ENCODE measurements at regions not wholly inside any gene's neighbourhood (a gene's known extent, or its start where the extent isn't known, plus 50 kb on each side); places are given as distances from the start of the nearest gene placed in this dataset.
"Not testable (repeated sequence)": the region's sequence is repeated elsewhere in the genome, so short reads cannot be mapped to it uniquely, and the experiment has no call there.

- Histone ChIP-seq H3K36me3 (no peaks in the 10 kb centered on the region), H3K27ac (peak overlapping the region in 2 of 4 donors; percentile 12 to 44), H3K9me3 (no peaks in the 10 kb centered on the region), H3K4me3 (no peak overlapping the region), H3K27me3 (peaks cover 0 to 18% (median 9%) of the 10 kb centered on the region in 3 donors), H3K4me1 (peaks cover 0 to 4% of the 10 kb centered on the region in 2 donors)
- no peak for DNase-seq
- TF ChIP-seq CTCF (IDR thresholded peaks at IDR 0.05 in 4 of 5, conservative IDR thresholded peaks at IDR 0.05 in 1 of 5), result no peak
- in situ Hi-C loops (cut with MboI; ENCODE audit: low sequenced_read_pairs in 4 of 4), result no loop called here
- no peak for ATAC-seq
- intact Hi-C loops (cut with DNase I; ENCODE audit: low total_unique reads), result no loop called here
These were observed 449.6 kb downstream of the MIAT start for GRCh38 chr22:27106985-27107384.

GRCh38 chr22:27107386-27107785 lies 450.0 kb downstream of the MIAT start:
- Histone ChIP-seq H3K27ac (peak overlapping the region in 3 of 4 donors; percentile 5 to 12 (median 9)), H3K4me3 (no peak overlapping the region), H3K9me3 (no peaks in the 10 kb centered on the region), H3K36me3 (no peaks in the 10 kb centered on the region), H3K27me3 (peaks cover 0 to 20% (median 9%) of the 10 kb centered on the region in 3 donors), H3K4me1 (peaks cover 0 to 4% of the 10 kb centered on the region in 2 donors)
- ATAC-seq, result no peak
- no peak for DNase-seq
- in situ Hi-C loops (cut with MboI; ENCODE audit: low sequenced_read_pairs in 4 of 4), result no loop called here
- TF ChIP-seq POLR2A (IDR thresholded peaks at IDR 0.05), result no peak
- TF ChIP-seq CTCF (IDR thresholded peaks at IDR 0.05 in 4 of 5, conservative IDR thresholded peaks at IDR 0.05 in 1 of 5), result no peak
- intact Hi-C loops (cut with DNase I; ENCODE audit: low total_unique reads), result no loop called here

- Histone ChIP-seq H3K27me3 (peaks cover 0 to 20% (median 9%) of the 10 kb centered on the region in 3 donors), H3K4me3 (no peak overlapping the region), H3K36me3 (no peaks in the 10 kb centered on the region), H3K4me1 (peaks cover 0 to 4% of the 10 kb centered on the region in 2 donors), H3K9me3 (no peaks in the 10 kb centered on the region), H3K27ac (peak overlapping the region in 3 of 4 donors; percentile 5 to 31 (median 9))
- DNase-seq, result peak; percentile 14 to 61
- in situ Hi-C loops (cut with MboI; ENCODE audit: low sequenced_read_pairs in 4 of 4) (no loop called here), intact Hi-C loops (cut with DNase I; ENCODE audit: low total_unique reads) (no loop called here)
- TF ChIP-seq CTCF (IDR thresholded peaks at IDR 0.05 in 4 of 5, conservative IDR thresholded peaks at IDR 0.05 in 1 of 5), result no peak
- TF ChIP-seq POLR2A (IDR thresholded peaks at IDR 0.05), result no peak
- peak in 1 of 2 donors; percentile 36 for ATAC-seq
These were observed 450.4 kb downstream of the MIAT start for GRCh38 chr22:27107824-27108223.

GRCh38 chr22:27108425-27109114 lies 451.2 kb downstream of the MIAT start:
- Histone ChIP-seq H3K9me3 (no peaks in the 10 kb centered on the region), H3K27me3 (peaks cover 0 to 20% (median 6%) of the 10 kb centered on the region in 3 donors), H3K4me3 (no peak overlapping the region), H3K27ac (peak overlapping the region in 2 of 4 donors; percentile 5 to 31), H3K36me3 (no peaks in the 10 kb centered on the region), H3K4me1 (peaks cover 0 to 4% of the 10 kb centered on the region in 2 donors)
- TF ChIP-seq CTCF (IDR thresholded peaks at IDR 0.05 in 4 of 5, conservative IDR thresholded peaks at IDR 0.05 in 1 of 5) (no peak), POLR2A (IDR thresholded peaks at IDR 0.05) (no peak)
- in situ Hi-C loops (cut with MboI; ENCODE audit: low sequenced_read_pairs in 4 of 4), result no loop called here
- intact Hi-C loops (cut with DNase I; ENCODE audit: low total_unique reads), result no loop called here
- peak in 1 of 2 donors; percentile 23 for DNase-seq
- ATAC-seq, result no peak

- in situ Hi-C loops (cut with MboI; ENCODE audit: low sequenced_read_pairs in 4 of 4); DNase-seq; H3K4me1 ChIP-seq; intact Hi-C loops (cut with DNase I; ENCODE audit: low total_unique reads); H3K27ac ChIP-seq; ATAC-seq; H3K4me3 ChIP-seq; H3K36me3 ChIP-seq; H3K9me3 ChIP-seq: not testable (repeated sequence)
- peaks cover 0 to 20% (median 6%) of the 10 kb centered on the region in 3 donors for H3K27me3 ChIP-seq
These were observed 452.0 kb downstream of the MIAT start for GRCh38 chr22:27109406-27109805.

Data from gastrocnemius medialis (tissue), 4 donors.